HepG2 (cell line): ENCODE measurements at regions not wholly inside any gene's neighbourhood (a gene's known extent, or its start where the extent isn't known, plus 50 kb on each side); places are given as distances from the start of the nearest gene placed in this dataset.

Experiments
- ATAC-seq: fragments of 200-7000 bp; cut with Tn5 transposase; 3 replicates; pipeline ENCODE4 v1.9.1; 2020; ENCODE audit warnings: mild to moderate bottlenecking, moderate library complexity
- BruUV-seq: library from RNA; stranded (reverse); fragments of 400-500 nt; replicated peaks from 2 replicates; lab custom pipeline; 2021; lab: Mats Ljungman, UMichigan
- CTCF ChIA-PET: fragments of 300-600 bp; formaldehyde crosslinking; extraction: SDS; loops from one replicate; lab custom pipeline; 2021; ENCODE audit warnings: low total read pairs, inconsistent platforms, low intra/inter-chr PET ratio; lab: Yijun Ruan, JAX
- POLR2A ChIA-PET: fragments of 350-600 bp; sonication (Branson Sonifier 250); formaldehyde crosslinking; loops from one replicate; lab custom pipeline; 2020; ENCODE audit warnings: antibody characterized with exemption, inconsistent platforms; lab: Yijun Ruan, JAX
- DNase-seq: peaks from one replicate; pipeline ENCODE4 v3.0.0-alpha.2; 2015; ENCODE audit warnings: low spot score
- FAIRE-seq: peaks from 3 replicates; lab custom pipeline; 2011; peaks lifted over from hg19 to GRCh38; lab: Jason Lieb, UNC
- H2AFZ ChIP-seq: one replicate; pipeline ENCODE4 v1.6.1; 2011; ENCODE audit warnings: low read length, inconsistent platforms
- H3K27ac ChIP-seq: fragments of 300-600 bp; 3 replicates; pipeline ENCODE4 v1.8.0; 2011; ENCODE audit warnings: mixed run types, mild to moderate bottlenecking, mixed read lengths, low read length, inconsistent platforms; ENCODE audit not compliant: insufficient read depth; ENCODE audit errors: extremely low read length
- H3K27me3 ChIP-seq, 2 experiments: fragments of 200-600 bp in 1 of 2; 2 replicates in 1 of 2; 3 replicates in 1 of 2; pipeline versions ENCODE4 v1.6.0 to v1.8.0; 2011; ENCODE audit warnings: low read length in 2 of 2, mild to moderate bottlenecking in 2 of 2, moderate library complexity in 2 of 2, inconsistent platforms in 1 of 2; ENCODE audit not compliant: insufficient read depth in 2 of 2, control insufficient read depth in 1 of 2
- H3K36me3 ChIP-seq, 2 experiments: fragments of 200-600 bp in 1 of 2; replicated peaks in 1 of 2; 2 replicates in 1 of 2; 3 replicates in 1 of 2; pipeline versions ENCODE4 v1.5.1 to v1.8.0; 2011; ENCODE audit warnings: low read length in 2 of 2, inconsistent platforms in 1 of 2; ENCODE audit not compliant: insufficient read depth in 2 of 2, control insufficient read depth in 1 of 2
- H3K4me1 ChIP-seq: 2 replicates; pipeline ENCODE4 v1.5.1; 2012; ENCODE audit warnings: low read length, inconsistent platforms; ENCODE audit not compliant: insufficient read depth
- H3K4me2 ChIP-seq: 2 replicates; pipeline ENCODE4 v1.6.0; 2011; ENCODE audit warnings: low read depth, low read length, inconsistent platforms
- H3K4me3 ChIP-seq, 3 experiments: fragments of 200-600 bp in 1 of 3; sonication (generic), shearing (Covaris generic) in 1 of 3; replicated peaks in 1 of 3; 2 replicates each; pipeline ENCODE4 v1.5.1; 2011 to 2016; ENCODE audit warnings: low read length in 3 of 3, inconsistent platforms in 2 of 3, low read depth in 2 of 3, mild to moderate bottlenecking in 2 of 3, control low read depth in 1 of 3, mixed read lengths in 1 of 3; ENCODE audit not compliant: insufficient read depth in 1 of 3
- H3K79me2 ChIP-seq: one replicate; pipeline ENCODE4 v1.6.1; 2011; ENCODE audit warnings: low read length, inconsistent platforms; ENCODE audit not compliant: insufficient read depth
- H3K9ac ChIP-seq: 2 replicates; pipeline ENCODE4 v1.6.0; 2011; ENCODE audit warnings: mild to moderate bottlenecking, low read depth, low read length, inconsistent platforms; ENCODE audit not compliant: insufficient read depth
- H3K9me3 ChIP-seq: 2 replicates; pipeline ENCODE4 v1.5.1; 2012; ENCODE audit warnings: mild to moderate bottlenecking, low read length
- H4K20me1 ChIP-seq: 2 replicates; pipeline ENCODE4 v1.6.0; 2011; ENCODE audit warnings: inconsistent platforms, mild to moderate bottlenecking, low read length, moderate library complexity; ENCODE audit not compliant: insufficient read depth
- ATF7-NPFF ChIP-seq: sonication (generic); formaldehyde crosslinking; IDR thresholded peaks from 2 replicates; pipeline ENCODE4 v1.8.1; 2023; ENCODE audit warnings: mild to moderate bottlenecking, low read depth, missing genetic modification reagents, moderate library complexity
- DR1 ChIP-seq: sonication (generic); formaldehyde crosslinking; IDR thresholded peaks from 2 replicates; pipeline ENCODE4 v1.8.0; 2021; ENCODE audit warnings: mild to moderate bottlenecking, missing genetic modification reagents, inconsistent platforms
- ELF1 ChIP-seq: sonication (generic); formaldehyde crosslinking; IDR thresholded peaks from 2 replicates; pipeline ENCODE4 v1.4.0; 2020; ENCODE audit warnings: missing genetic modification reagents
- KDM4B ChIP-seq: sonication (generic); formaldehyde crosslinking; IDR thresholded peaks from 2 replicates; pipeline ENCODE4 v1.4.0; 2020; ENCODE audit warnings: missing genetic modification reagents
- POGZ ChIP-seq: sonication (generic); formaldehyde crosslinking; IDR thresholded peaks from 2 replicates; pipeline ENCODE4 v1.4.0; 2020; ENCODE audit warnings: mild to moderate bottlenecking, missing genetic modification reagents
- STAG1 ChIP-seq: sonication (generic); formaldehyde crosslinking; IDR thresholded peaks from 2 replicates; pipeline ENCODE4 v1.4.0; 2020; ENCODE audit warnings: missing genetic modification reagents
- TEAD3 ChIP-seq: optimal IDR thresholded peaks from 2 replicates; pipeline ENCODE3; 2016; ENCODE audit warnings: borderline replicate concordance
- XBP1 ChIP-seq: sonication (generic); formaldehyde crosslinking; IDR thresholded peaks from 2 replicates; pipeline ENCODE4 v1.5.0; 2020; ENCODE audit warnings: missing genetic modification reagents
- ZBTB21 ChIP-seq: sonication (generic); formaldehyde crosslinking; IDR thresholded peaks from 2 replicates; pipeline ENCODE4 v1.4.0; 2020; ENCODE audit warnings: missing genetic modification reagents
- ZNF276 ChIP-seq: sonication (generic); formaldehyde crosslinking; IDR thresholded peaks from 2 replicates; pipeline ENCODE4 v1.4.0; 2020; ENCODE audit warnings: mild to moderate bottlenecking, low read depth, missing genetic modification reagents
- ZNF543 ChIP-seq: sonication (generic); formaldehyde crosslinking; IDR thresholded peaks from 2 replicates; pipeline ENCODE4 v1.4.0; 2020; ENCODE audit warnings: mild to moderate bottlenecking, missing genetic modification reagents
- ZNF761 ChIP-seq: sonication (generic); formaldehyde crosslinking; conservative IDR thresholded peaks from 2 replicates; pipeline ENCODE4 v1.4.0; 2020; ENCODE audit warnings: mild to moderate bottlenecking, missing genetic modification reagents
- ZSCAN20 ChIP-seq: sonication (generic); formaldehyde crosslinking; IDR thresholded peaks from 2 replicates; pipeline ENCODE4 v1.4.0; 2020; ENCODE audit warnings: missing genetic modification reagents, mild to moderate bottlenecking, borderline replicate concordance
- WGBS: methylation state at CpG from one replicate; pipeline ENCODE4 v1.1.6; 2017; ENCODE audit warnings: low lambda C conversion rate; 5-methylcytosine and 5-hydroxymethylcytosine counted together
- in situ Hi-C: cut with HindIII; loops from 2 replicates; pipeline ENCODE4 v1.10.0; 2017; ENCODE audit warnings: low pct_unique_long_range_greater_than_20kb; ENCODE audit not compliant: extremely low pct_ligation_motif_present
- intact Hi-C: fragments of 100-400 bp; cut with micrococcal nuclease; formaldehyde crosslinking; loops from one replicate; pipeline ENCODE4 v1.10.0; 2022; ENCODE audit not compliant: unreplicated experiment
- TF ChIP-seq, protein P1 (sequence below): sonication (generic); formaldehyde crosslinking; IDR thresholded peaks from 2 replicates; pipeline ENCODE4 v1.9.0; 2021; ENCODE audit warnings: missing genetic modification reagents, mild to moderate bottlenecking, borderline replicate concordance
- TF ChIP-seq, protein P2 (sequence below): IDR thresholded peaks from 2 replicates; pipeline ENCODE4 v1.6.1; 2016; ENCODE audit warnings: control low read depth

GRCh38 chr10:130369645-130370381, 233.6 kb downstream of the GLRX3 start:
- no peak overlapping the region for H3K27ac ChIP-seq

DNA sequence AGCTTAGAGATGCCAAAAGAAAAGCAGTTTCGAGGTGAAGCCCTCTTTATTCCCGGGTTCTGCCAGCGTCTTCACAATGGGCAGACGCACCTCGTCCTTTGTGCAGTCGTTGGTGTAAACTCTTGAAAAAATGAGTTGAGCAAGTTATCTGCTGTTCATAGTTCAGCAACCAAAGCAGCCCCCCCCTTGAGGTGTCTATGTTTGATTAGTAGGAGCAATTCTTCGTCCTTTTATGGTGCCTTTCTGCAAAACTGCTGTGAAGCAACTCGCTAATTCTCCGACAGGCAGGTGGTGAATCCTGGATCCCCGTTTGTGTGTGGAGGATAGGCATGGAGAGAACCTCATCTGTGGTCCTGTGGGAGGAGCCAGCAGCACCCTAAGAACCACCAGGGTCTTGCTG, 234.5 kb downstream of the GLRX3 start:
- H3K4me2 ChIP-seq: no peak overlapping the region
- in situ Hi-C loops (no loop called here), intact Hi-C loops (no loop called here)
- no peaks in the 10 kb centered on the region for H3K79me2 ChIP-seq
- DNase-seq (no peak), FAIRE-seq (no peak), ATAC-seq (no peak)
- TF ChIP-seq ZBTB21 (CRISPR knock-in tag): no peak
- no peak for TF ChIP-seq ZSCAN20 (CRISPR knock-in tag)
- TF ChIP-seq STAG1 (CRISPR knock-in tag): no peak
- no peak for TF ChIP-seq POGZ (CRISPR knock-in tag)
- no peak for TF ChIP-seq ATF7-NPFF (CRISPR knock-in tag)
- no peak for TF ChIP-seq DR1
- TF ChIP-seq ZNF543 (CRISPR knock-in tag): no peak
- no peak for TF ChIP-seq XBP1 (CRISPR knock-in tag)
- TF ChIP-seq ZNF276: no peak
- TF ChIP-seq, protein P1, sequence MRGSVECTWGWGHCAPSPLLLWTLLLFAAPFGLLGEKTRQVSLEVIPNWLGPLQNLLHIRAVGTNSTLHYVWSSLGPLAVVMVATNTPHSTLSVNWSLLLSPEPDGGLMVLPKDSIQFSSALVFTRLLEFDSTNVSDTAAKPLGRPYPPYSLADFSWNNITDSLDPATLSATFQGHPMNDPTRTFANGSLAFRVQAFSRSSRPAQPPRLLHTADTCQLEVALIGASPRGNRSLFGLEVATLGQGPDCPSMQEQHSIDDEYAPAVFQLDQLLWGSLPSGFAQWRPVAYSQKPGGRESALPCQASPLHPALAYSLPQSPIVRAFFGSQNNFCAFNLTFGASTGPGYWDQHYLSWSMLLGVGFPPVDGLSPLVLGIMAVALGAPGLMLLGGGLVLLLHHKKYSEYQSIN (CRISPR knock-in tag): no peak
- TF ChIP-seq, protein P2, sequence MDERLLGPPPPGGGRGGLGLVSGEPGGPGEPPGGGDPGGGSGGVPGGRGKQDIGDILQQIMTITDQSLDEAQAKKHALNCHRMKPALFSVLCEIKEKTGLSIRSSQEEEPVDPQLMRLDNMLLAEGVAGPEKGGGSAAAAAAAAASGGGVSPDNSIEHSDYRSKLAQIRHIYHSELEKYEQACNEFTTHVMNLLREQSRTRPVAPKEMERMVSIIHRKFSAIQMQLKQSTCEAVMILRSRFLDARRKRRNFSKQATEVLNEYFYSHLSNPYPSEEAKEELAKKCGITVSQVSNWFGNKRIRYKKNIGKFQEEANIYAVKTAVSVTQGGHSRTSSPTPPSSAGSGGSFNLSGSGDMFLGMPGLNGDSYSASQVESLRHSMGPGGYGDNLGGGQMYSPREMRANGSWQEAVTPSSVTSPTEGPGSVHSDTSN (CRISPR knock-in tag): no peak
- no peak for TF ChIP-seq ELF1 (CRISPR knock-in tag)
- TF ChIP-seq KDM4B (CRISPR knock-in tag): no peak
- no peak for TF ChIP-seq ZNF761 (CRISPR knock-in tag)
- CTCF ChIA-PET: no interaction called here
- no peaks in the 10 kb centered on the region for H3K36me3 ChIP-seq
- H4K20me1 ChIP-seq: no peaks in the 10 kb centered on the region
- H3K27me3 ChIP-seq: peaks cover 0 to 7% of the 10 kb centered on the region in 2 experiments; a peak in 4 of 5 replicates
- POLR2A ChIA-PET: no interaction called here
- H3K9ac ChIP-seq: no peak overlapping the region
- H3K9me3 ChIP-seq: no peaks in the 10 kb centered on the region
- no TSS peak for BruUV-seq
- H3K27ac ChIP-seq: no peak overlapping the region
- H3K4me1 ChIP-seq: peaks cover 10% of the 10 kb centered on the region
- WGBS: 28% methylated on average over 10 of the region's 10 CpGs
- no peak overlapping the region for H2AFZ ChIP-seq
- H3K4me3 ChIP-seq: no peak overlapping the region

More at GRCh38 chr10:130369645-130370381, 233.6 kb downstream of the GLRX3 start:
- WGBS: 44% methylated on average over 6 of the region's 13 CpGs
- ATAC-seq: no peak
- H3K27me3 ChIP-seq: peaks cover 0 to 7% of the 10 kb centered on the region in 2 experiments; a peak in 4 of 5 replicates
- ChIA-PET CTCF (no interaction called here), POLR2A (no interaction called here)
- no peak overlapping the region for H3K4me2 ChIP-seq
- H3K4me3 ChIP-seq: no peak overlapping the region
- peaks cover 10% of the 10 kb centered on the region for H3K4me1 ChIP-seq
- intact Hi-C loops: no loop called here
- no peaks in the 10 kb centered on the region for H3K79me2 ChIP-seq
- no peak for DNase-seq
- H3K36me3 ChIP-seq: no peaks in the 10 kb centered on the region
- no peak for TF ChIP-seq TEAD3
- in situ Hi-C loops: no loop called here
- no peaks in the 10 kb centered on the region for H4K20me1 ChIP-seq
- no peak overlapping the region for H2AFZ ChIP-seq
- FAIRE-seq: no peak
- H3K9ac ChIP-seq: no peak overlapping the region
- no TSS peak for BruUV-seq
- no peaks in the 10 kb centered on the region for H3K9me3 ChIP-seq
